Sigmoid colon (tissue), 4 donors: ENCODE measurements at regions not wholly inside any gene's neighbourhood (a gene's known extent, or its start where the extent isn't known, plus 50 kb on each side); places are given as distances from the start of the nearest gene placed in this dataset.

Experiments
- CTCF ChIP-seq, 4 experiments: fragments of 450-650 bp in 3 of 4; fragments of 200-600 bp in 1 of 4; IDR thresholded peaks; one replicate each; pipeline ENCODE4 v1.5.1; 2016 to 2019; ENCODE audit warnings: antibody characterized with exemption in 4 of 4, mild to moderate bottlenecking in 3 of 4, moderate library complexity in 2 of 4
- POLR2A ChIP-seq, 2 donors: fragments of 450-650 bp; IDR thresholded peaks; one replicate each; pipeline ENCODE4 v1.6.1; 2016; ENCODE audit warnings: antibody characterized with exemption in 2 of 2, mild to moderate bottlenecking in 2 of 2, moderate library complexity in 2 of 2
- POLR2AphosphoS5 ChIP-seq, 4 donors: sonication (generic); formaldehyde crosslinking; IDR thresholded peaks; one replicate each; pipeline ENCODE4 v1.6.1; 2017; ENCODE audit warnings: antibody characterized with exemption in 4 of 4

DNA sequence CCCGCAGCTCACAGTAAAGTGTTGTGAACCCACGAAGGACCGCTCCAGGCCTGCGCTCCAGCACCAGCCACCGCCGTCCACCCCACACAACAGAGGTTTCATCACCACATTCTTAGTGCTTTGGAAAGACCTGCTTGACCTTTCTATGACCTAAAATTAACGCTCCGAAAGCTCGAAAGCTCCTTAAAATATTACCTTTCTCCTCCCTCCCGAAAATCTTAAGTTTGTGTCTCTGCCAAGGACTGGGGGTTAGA, 149.2 kb downstream of the TWIST2 start:
- TF ChIP-seq CTCF (IDR thresholded peaks at IDR 0.05) (no peak), POLR2A (IDR thresholded peaks at IDR 0.05) (no peak), POLR2AphosphoS5 (IDR thresholded peaks at IDR 0.05) (no peak)
